Transverse colon (tissue), 4 donors: ENCODE measurements at regions not wholly inside any gene's neighbourhood (a gene's known extent, or its start where the extent isn't known, plus 50 kb on each side); places are given as distances from the start of the nearest gene placed in this dataset.

Experiments
- DNase-seq: peaks from one replicate; pipeline ENCODE4 v3.0.0-alpha.2; 2019
- H3K27ac ChIP-seq, 4 donors: fragments of 200-600 bp; sonication (generic); 2 replicates each; pipeline ENCODE4 v1.5.1; 2016 to 2018; ENCODE audit warnings: inconsistent platforms in 4 of 4
- H3K27me3 ChIP-seq: fragments of 200-600 bp; sonication (generic); 2 replicates; pipeline ENCODE4 v1.5.1; 2017; ENCODE audit warnings: inconsistent platforms
- H3K36me3 ChIP-seq, 4 donors: fragments of 200-600 bp; sonication (generic); 2 replicates each; pipeline ENCODE4 v1.5.1; 2017 to 2019; ENCODE audit warnings: inconsistent platforms in 4 of 4
- H3K4me1 ChIP-seq, 4 donors: fragments of 200-600 bp; sonication (generic); 2 replicates each; pipeline ENCODE4 v1.5.1; 2017 to 2020; ENCODE audit warnings: inconsistent platforms in 4 of 4
- H3K4me3 ChIP-seq, 4 donors: fragments of 200-600 bp; sonication (generic); 1 replicate in 1 of 4; 2 replicates in 3 of 4; pipeline versions ENCODE4 v1.5.1 to v1.6.1; 2017 to 2019; ENCODE audit warnings: inconsistent platforms in 4 of 4
- H3K9me3 ChIP-seq, 2 donors: fragments of 200-600 bp; sonication (generic); 2 replicates each; pipeline ENCODE4 v1.5.1; 2017 to 2019; ENCODE audit warnings: inconsistent platforms in 2 of 2
- EP300 ChIP-seq: sonication (generic); formaldehyde crosslinking; IDR thresholded peaks from one replicate; pipeline ENCODE4 v1.6.1; 2017; ENCODE audit warnings: antibody characterized with exemption, low read depth
- POLR2A ChIP-seq: fragments of 450-650 bp; IDR thresholded peaks from one replicate; pipeline ENCODE4 v1.6.1; 2016; ENCODE audit warnings: antibody characterized with exemption, mild to moderate bottlenecking, moderate library complexity
- POLR2AphosphoS5 ChIP-seq, 3 donors: sonication (generic); formaldehyde crosslinking; IDR thresholded peaks; one replicate each; pipeline ENCODE4 v1.6.1; 2016; ENCODE audit warnings: antibody characterized with exemption in 3 of 3
- WGBS, 2 donors: methylation state at CpG; one replicate each; pipeline ENCODE4 v1.1.5; 2018; ENCODE audit warnings: low coverage in 1 of 2; 5-methylcytosine and 5-hydroxymethylcytosine counted together
- in situ Hi-C, 4 donors: fragments of 200-750 bp; cut with MboI; loops; one replicate each; pipeline versions ENCODE4 v1.15.0 to v1.15.1; 2017; ENCODE audit warnings: low sequenced_read_pairs in 3 of 4, low pct_ligation_motif_present in 1 of 4, low pct_unique_long_range_greater_than_20kb in 1 of 4
- intact Hi-C: fragments of 100-400 bp; cut with DNase I; formaldehyde crosslinking; loops from one replicate; pipeline ENCODE4 v1.15.1; 2023; ENCODE audit warnings: low total_unique reads
- TF ChIP-seq, protein P1 (sequence below), 5 experiments: fragments of 200-600 bp in 3 of 5; fragments of 450-650 bp in 2 of 5; sonication (generic) in 3 of 5; IDR thresholded peaks; 1 replicate in 2 of 5; 2 replicates in 3 of 5; pipeline ENCODE4 v1.5.1; 2016 to 2017; ENCODE audit warnings: antibody characterized with exemption in 5 of 5, inconsistent platforms in 3 of 5, mild to moderate bottlenecking in 2 of 5, moderate library complexity in 1 of 5

DNA sequence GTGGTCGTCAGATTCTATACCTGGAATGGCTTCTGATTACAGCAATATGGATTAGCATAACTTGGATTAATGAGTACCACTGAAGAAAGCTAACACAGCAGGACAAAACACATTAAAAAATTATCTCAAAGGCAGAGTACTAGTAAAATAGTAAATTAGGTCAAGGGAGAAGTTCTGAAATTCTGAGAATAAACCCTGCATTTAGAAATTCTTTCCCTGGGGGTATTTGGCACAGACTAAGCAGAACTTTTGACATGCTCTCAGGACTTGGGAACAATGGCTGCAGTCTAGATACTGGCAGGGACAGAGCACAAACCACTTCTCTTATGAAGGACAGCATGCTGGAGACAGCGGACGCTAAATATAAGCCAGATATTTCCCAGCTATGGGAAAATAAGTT, 85.6 kb upstream of the GRIA4 start:
- DNase-seq = no peak
- Histone ChIP-seq H3K27ac (no peak overlapping the region), H3K9me3 (no peaks in the 10 kb centered on the region), H3K36me3 (no peaks in the 10 kb centered on the region), H3K27me3 (no peaks in the 10 kb centered on the region), H3K4me1 (no peaks in the 10 kb centered on the region), H3K4me3 (no peak overlapping the region)
- WGBS, 2 donors = 72 to 90% methylated on average over 1 to 3 of the region's 3 CpGs
- intact Hi-C loops (no loop called here), in situ Hi-C loops (no loop called here)
- TF ChIP-seq POLR2A (no peak), POLR2AphosphoS5 (IDR thresholded peaks at IDR 0.05) (no peak), EP300 (no peak)
- TF ChIP-seq, protein P1, sequence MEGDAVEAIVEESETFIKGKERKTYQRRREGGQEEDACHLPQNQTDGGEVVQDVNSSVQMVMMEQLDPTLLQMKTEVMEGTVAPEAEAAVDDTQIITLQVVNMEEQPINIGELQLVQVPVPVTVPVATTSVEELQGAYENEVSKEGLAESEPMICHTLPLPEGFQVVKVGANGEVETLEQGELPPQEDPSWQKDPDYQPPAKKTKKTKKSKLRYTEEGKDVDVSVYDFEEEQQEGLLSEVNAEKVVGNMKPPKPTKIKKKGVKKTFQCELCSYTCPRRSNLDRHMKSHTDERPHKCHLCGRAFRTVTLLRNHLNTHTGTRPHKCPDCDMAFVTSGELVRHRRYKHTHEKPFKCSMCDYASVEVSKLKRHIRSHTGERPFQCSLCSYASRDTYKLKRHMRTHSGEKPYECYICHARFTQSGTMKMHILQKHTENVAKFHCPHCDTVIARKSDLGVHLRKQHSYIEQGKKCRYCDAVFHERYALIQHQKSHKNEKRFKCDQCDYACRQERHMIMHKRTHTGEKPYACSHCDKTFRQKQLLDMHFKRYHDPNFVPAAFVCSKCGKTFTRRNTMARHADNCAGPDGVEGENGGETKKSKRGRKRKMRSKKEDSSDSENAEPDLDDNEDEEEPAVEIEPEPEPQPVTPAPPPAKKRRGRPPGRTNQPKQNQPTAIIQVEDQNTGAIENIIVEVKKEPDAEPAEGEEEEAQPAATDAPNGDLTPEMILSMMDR (IDR thresholded peaks at IDR 0.05) = no peak

DNA sequence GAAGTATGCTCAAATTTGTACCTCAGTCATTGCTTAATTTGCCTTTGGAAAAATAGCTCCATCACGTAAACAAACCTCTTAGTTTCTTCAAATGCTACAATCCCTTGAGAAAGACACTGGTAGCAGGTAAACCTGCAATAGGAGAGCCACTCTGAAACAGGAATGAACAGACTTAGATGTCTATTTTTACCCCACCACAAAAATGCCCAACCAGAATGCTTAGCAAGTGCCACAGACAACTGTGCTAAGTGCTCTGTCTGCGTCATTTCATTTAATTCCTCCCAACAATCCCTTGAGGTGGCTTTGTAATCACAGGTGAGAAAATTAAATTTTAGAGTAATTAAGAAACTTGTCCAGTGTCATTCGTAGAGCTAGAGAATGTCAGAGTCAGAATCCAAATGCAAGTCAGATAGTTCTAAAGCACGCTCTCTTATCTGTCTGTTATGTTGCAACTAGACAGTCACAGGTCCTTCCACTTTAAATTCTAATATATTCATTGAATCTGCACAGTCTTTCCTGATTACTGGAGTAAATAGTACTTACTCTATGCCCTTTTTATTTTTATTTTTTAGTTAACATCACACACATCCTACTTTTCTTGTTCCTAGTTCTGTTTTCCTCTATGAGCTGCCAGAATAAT, 89.0 kb upstream of the GRIA4 start:
- 75 to 87% methylated on average over 4 of the region's 4 CpGs for WGBS, 2 donors
- Histone ChIP-seq H3K27me3 (no peaks in the 10 kb centered on the region), H3K4me3 (no peak overlapping the region), H3K9me3 (no peaks in the 10 kb centered on the region), H3K36me3 (no peaks in the 10 kb centered on the region), H3K4me1 (no peaks in the 10 kb centered on the region), H3K27ac (no peak overlapping the region)
- intact Hi-C loops = no loop called here
- DNase-seq = no peak
- TF ChIP-seq, protein P1 (IDR thresholded peaks at IDR 0.05) = no peak
- no peak for TF ChIP-seq EP300
- TF ChIP-seq POLR2A = no peak
- TF ChIP-seq POLR2AphosphoS5 (IDR thresholded peaks at IDR 0.05) = no peak
- in situ Hi-C loops = no loop called here

DNA sequence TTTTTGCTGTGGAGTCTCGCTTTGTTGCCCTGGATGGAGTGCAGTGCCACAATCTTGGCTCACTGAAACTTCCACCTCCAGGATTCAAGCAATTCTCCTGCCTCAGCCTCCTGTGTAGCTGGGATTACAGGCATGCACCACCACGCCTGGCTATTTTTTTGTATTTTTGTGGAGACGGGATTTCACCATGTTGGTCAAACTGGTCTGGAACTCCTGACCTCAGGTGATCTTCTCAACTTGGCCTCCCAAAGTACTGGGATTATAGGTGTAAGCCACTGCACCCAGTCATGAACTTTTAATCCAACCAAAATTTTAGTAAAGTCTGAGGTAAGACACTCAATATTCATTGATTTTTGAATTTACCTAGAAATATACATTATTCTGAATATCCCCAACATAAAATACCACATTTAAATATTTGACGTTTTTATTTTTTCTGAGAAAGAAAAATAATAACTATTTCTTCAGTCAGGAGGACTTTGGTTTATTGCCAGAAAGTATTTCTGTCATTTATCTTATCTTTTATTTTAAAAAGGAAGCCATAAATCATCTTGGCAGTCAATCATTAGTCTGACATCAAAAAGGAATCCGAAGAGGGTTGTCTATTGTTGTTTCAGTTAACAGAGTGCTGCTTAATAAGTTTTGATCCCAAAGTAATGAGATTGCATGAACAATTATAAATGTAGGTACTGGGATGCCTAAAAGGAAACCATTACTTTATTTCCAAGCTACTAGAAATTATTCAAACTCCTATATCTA, 102.2 kb upstream of the GRIA4 start:
- in situ Hi-C loops = no loop called here
- Histone ChIP-seq H3K27me3 (no peaks in the 10 kb centered on the region), H3K36me3 (no peaks in the 10 kb centered on the region), H3K9me3 (no peaks in the 10 kb centered on the region), H3K27ac (no peak overlapping the region), H3K4me1 (no peaks in the 10 kb centered on the region), H3K4me3 (no peak overlapping the region)
- TF ChIP-seq POLR2AphosphoS5 (IDR thresholded peaks at IDR 0.05) (no peak), POLR2A (no peak)
- no peak for DNase-seq
- WGBS, 2 donors = 77 to 79% methylated on average over 4 to 5 of the region's 5 CpGs
- intact Hi-C loops = no loop called here

DNA sequence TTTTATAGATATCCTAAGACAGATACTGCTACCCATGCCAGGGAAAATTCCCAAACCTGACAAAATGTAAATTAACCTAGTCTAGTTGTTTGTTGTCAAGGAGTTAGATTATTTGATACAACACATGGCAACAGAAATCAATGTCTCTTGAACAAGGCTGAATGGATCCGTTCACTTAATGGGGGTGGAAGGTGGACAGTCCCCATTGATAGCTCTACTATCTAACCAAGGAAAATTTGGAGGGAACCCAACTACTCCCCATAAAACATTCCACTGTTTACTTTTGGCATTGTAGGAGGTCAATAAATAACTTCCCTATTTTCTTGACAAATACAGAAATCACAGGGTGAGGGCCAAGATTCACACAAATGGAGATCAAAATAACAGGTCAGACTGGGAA, 117.9 kb upstream of the GRIA4 start:
- 53% methylated on average over 1 of the region's 1 CpG; no CpG with 5 or more reads in 1 of the 2 donors for WGBS, 2 donors
- TF ChIP-seq POLR2AphosphoS5 (IDR thresholded peaks at IDR 0.05) = no peak
- TF ChIP-seq POLR2A = no peak
- TF ChIP-seq EP300 = no peak
- TF ChIP-seq, protein P1 (IDR thresholded peaks at IDR 0.05) = no peak
- intact Hi-C loops (no loop called here), in situ Hi-C loops (no loop called here)
- Histone ChIP-seq H3K36me3 (no peaks in the 10 kb centered on the region), H3K4me3 (no peak overlapping the region), H3K27me3 (no peaks in the 10 kb centered on the region), H3K9me3 (no peaks in the 10 kb centered on the region), H3K27ac (no peak overlapping the region), H3K4me1 (no peaks in the 10 kb centered on the region)
- DNase-seq = no peak
